AG04450 (cell line): ENCODE measurements at regions not wholly inside any gene's neighbourhood (a gene's known extent, or its start where the extent isn't known, plus 50 kb on each side); places are given as distances from the start of the nearest gene placed in this dataset.

ENCODE experiments used
- CTCF ChIA-PET: fragments of 300-600, 350-600 bp; formaldehyde crosslinking; extraction: SDS; loops from one replicate; lab custom pipeline; 2022; ENCODE audit warnings: antibody characterized with exemption, inconsistent platforms; lab: Charles Lee
- POLR2A ChIA-PET: fragments of 350-600 bp; formaldehyde crosslinking; extraction: SDS; loops from one replicate; lab custom pipeline; 2021; ENCODE audit warnings: antibody characterized with exemption, inconsistent platforms; lab: Yijun Ruan, JAX
- DNase-seq: peaks from one replicate; pipeline ENCODE4 v3.0.0-alpha.2; 2011; ENCODE audit warnings: low read depth, low spot score
- H3K27ac ChIP-seq: one replicate; pipeline ENCODE4 v1.5.1; 2012; ENCODE audit warnings: low read depth, low read length, control low read depth
- H3K27me3 ChIP-seq: one replicate; pipeline ENCODE4 v1.6.0; 2012; ENCODE audit warnings: low read length; ENCODE audit not compliant: control insufficient read depth, insufficient read depth
- H3K4me3 ChIP-seq: 2 replicates; pipeline ENCODE4 v1.5.1; 2011; ENCODE audit warnings: mild to moderate bottlenecking, low read depth, low read length, control low read depth
- H3K9me3 ChIP-seq: 2 replicates; pipeline ENCODE4 v1.5.1; 2012; ENCODE audit warnings: low read length; ENCODE audit not compliant: control insufficient read depth, insufficient read depth
- CTCF ChIP-seq: IDR thresholded peaks from 2 replicates; pipeline ENCODE4 v1.5.1; 2011; ENCODE audit warnings: low read depth, low read length, control low read depth, inconsistent platforms

GRCh38 chr5:92435781-92436180 is 1052.7 kb upstream of the ARRDC3 start:
- Histone ChIP-seq H3K27ac (no peak overlapping the region), H3K4me3 (no peak overlapping the region), H3K9me3 (no peaks in the 10 kb centered on the region), H3K27me3 (no peaks in the 10 kb centered on the region)
- POLR2A ChIA-PET: no interaction called here
- CTCF ChIA-PET: no interaction called here
- no peak for TF ChIP-seq CTCF
- DNase-seq: no peak

GRCh38 chr5:92429646-92430045 is 1046.5 kb upstream of the ARRDC3 start:
- Histone ChIP-seq H3K27ac (no peak overlapping the region), H3K4me3 (no peak overlapping the region), H3K27me3 (no peaks in the 10 kb centered on the region), H3K9me3 (no peaks in the 10 kb centered on the region)
- CTCF ChIA-PET: no interaction called here
- TF ChIP-seq CTCF: no peak
- POLR2A ChIA-PET: no interaction called here
- no peak for DNase-seq

- POLR2A ChIA-PET: no interaction called here
- no peak for TF ChIP-seq CTCF
- Histone ChIP-seq H3K4me3 (no peak overlapping the region), H3K27me3 (no peaks in the 10 kb centered on the region), H3K27ac (no peak overlapping the region), H3K9me3 (no peaks in the 10 kb centered on the region)
- CTCF ChIA-PET: no interaction called here
- DNase-seq: no peak
These were observed 1045.3 kb upstream of the ARRDC3 start for GRCh38 chr5:92428415-92428814.

- H3K27ac ChIP-seq: no peak overlapping the region
- no peak for TF ChIP-seq CTCF
- ChIA-PET POLR2A (no interaction called here), CTCF (no interaction called here)
- DNase-seq: no peak
- no peak overlapping the region for H3K4me3 ChIP-seq
- no peaks in the 10 kb centered on the region for H3K27me3 ChIP-seq
- H3K9me3 ChIP-seq: no peaks in the 10 kb centered on the region
These were observed 1041.8 kb upstream of the ARRDC3 start for GRCh38 chr5:92424785-92425426.

GRCh38 chr5:92421942-92422341 is 1038.8 kb upstream of the ARRDC3 start:
- no peak overlapping the region for H3K4me3 ChIP-seq
- POLR2A ChIA-PET: no interaction called here
- no peak for TF ChIP-seq CTCF
- H3K27me3 ChIP-seq: no peaks in the 10 kb centered on the region
- H3K9me3 ChIP-seq: no peaks in the 10 kb centered on the region
- H3K27ac ChIP-seq: no peak overlapping the region
- DNase-seq: no peak
- CTCF ChIA-PET: no interaction called here
